Liver (tissue), 8 donors: ENCODE measurements at regions not wholly inside any gene's neighbourhood (a gene's known extent, or its start where the extent isn't known, plus 50 kb on each side); places are given as distances from the start of the nearest gene placed in this dataset.

ENCODE experiments used
- DNase-seq: peaks from one replicate; pipeline ENCODE4 v3.0.0-alpha.2; 2017; ENCODE audit warnings: low spot score
- H3K27ac ChIP-seq, 2 donors: one replicate each; pipeline ENCODE4 v1.7.0; 2013; ENCODE audit warnings: inconsistent platforms in 2 of 2, low read length in 2 of 2, control low read depth in 1 of 2, low read depth in 1 of 2, mild to moderate bottlenecking in 1 of 2
- H3K27me3 ChIP-seq, 4 donors: one replicate each; pipeline versions ENCODE4 v1.6.1 to v1.7.0; 2013; ENCODE audit warnings: low read length in 3 of 4, inconsistent platforms in 1 of 4, mild to moderate bottlenecking in 1 of 4, moderate library complexity in 1 of 4; ENCODE audit not compliant: control insufficient read depth in 4 of 4, insufficient read depth in 4 of 4
- H3K36me3 ChIP-seq, 4 donors: one replicate each; pipeline versions ENCODE4 v1.6.1 to v1.7.0; 2013; ENCODE audit warnings: low read length in 3 of 4, mild to moderate bottlenecking in 3 of 4, low read depth in 1 of 4, moderate library complexity in 1 of 4; ENCODE audit not compliant: control insufficient read depth in 4 of 4, insufficient read depth in 3 of 4
- H3K4me1 ChIP-seq, 4 donors: one replicate each; pipeline versions ENCODE4 v1.6.1 to v1.7.0; 2013; ENCODE audit warnings: low read length in 3 of 4, mild to moderate bottlenecking in 3 of 4, moderate library complexity in 1 of 4; ENCODE audit not compliant: control insufficient read depth in 4 of 4, insufficient read depth in 4 of 4
- H3K4me3 ChIP-seq, 3 donors: one replicate each; pipeline versions ENCODE4 v1.6.1 to v1.7.0; 2013; ENCODE audit warnings: low read length in 3 of 3, control low read depth in 1 of 3, low read depth in 1 of 3, mild to moderate bottlenecking in 1 of 3
- H3K9ac ChIP-seq, 2 donors: one replicate each; pipeline ENCODE4 v1.7.0; 2013; ENCODE audit warnings: low read length in 2 of 2, mild to moderate bottlenecking in 2 of 2, moderate library complexity in 2 of 2, control low read depth in 1 of 2, low read depth in 1 of 2
- H3K9me3 ChIP-seq, 4 donors: one replicate each; pipeline versions ENCODE4 v1.6.1 to v1.7.0; 2013; ENCODE audit warnings: low read length in 3 of 4; ENCODE audit not compliant: control insufficient read depth in 4 of 4
- ATF3 ChIP-seq: IDR thresholded peaks from 2 replicates; pipeline ENCODE4 v1.6.1; 2016; ENCODE audit warnings: antibody characterized with exemption
- CTCF ChIP-seq: fragments of 150-350 bp; IDR thresholded peaks from 2 replicates; pipeline ENCODE4 v1.5.1; 2017; ENCODE audit warnings: improper control_type of control experiment, low read depth, low read length; ENCODE audit not compliant: missing input control
- EGR1 ChIP-seq, 2 donors: IDR thresholded peaks; 2 replicates each; pipeline ENCODE4 v1.6.1; 2016 to 2018; ENCODE audit warnings: antibody characterized with exemption in 2 of 2, low read depth in 2 of 2
- FOXA1 ChIP-seq: IDR thresholded peaks from 2 replicates; pipeline ENCODE4 v1.6.1; 2016; ENCODE audit warnings: antibody characterized with exemption
- FOXA2 ChIP-seq: IDR thresholded peaks from 2 replicates; pipeline ENCODE4 v1.6.1; 2016; ENCODE audit warnings: antibody characterized with exemption
- GABPA ChIP-seq, 2 donors: IDR thresholded peaks in 1 of 2; conservative IDR thresholded peaks in 1 of 2; 2 replicates each; pipeline ENCODE4 v1.6.1; 2016; ENCODE audit warnings: antibody characterized with exemption in 2 of 2, mild to moderate bottlenecking in 1 of 2, moderate library complexity in 1 of 2
- HNF4A ChIP-seq, 2 donors: conservative IDR thresholded peaks; 2 replicates each; pipeline ENCODE4 v1.6.1; 2016; ENCODE audit warnings: antibody characterized with exemption in 2 of 2, mild to moderate bottlenecking in 2 of 2
- HNF4G ChIP-seq: IDR thresholded peaks from 2 replicates; pipeline ENCODE4 v1.6.1; 2016; ENCODE audit warnings: antibody characterized with exemption
- JUND ChIP-seq, 2 donors: IDR thresholded peaks; 2 replicates each; pipeline ENCODE4 v1.6.1; 2016; ENCODE audit warnings: antibody characterized with exemption in 2 of 2
- MAX ChIP-seq: IDR thresholded peaks from 2 replicates; pipeline ENCODE4 v1.6.1; 2016; ENCODE audit warnings: antibody characterized with exemption
- NR2F2 ChIP-seq: IDR thresholded peaks from 2 replicates; pipeline ENCODE4 v1.6.1; 2016; ENCODE audit warnings: antibody characterized with exemption
- RAD21 ChIP-seq, 2 donors: IDR thresholded peaks; 2 replicates each; pipeline ENCODE4 v1.6.1; 2016; ENCODE audit warnings: antibody characterized with exemption in 2 of 2, mild to moderate bottlenecking in 2 of 2
- REST ChIP-seq: IDR thresholded peaks from 2 replicates; pipeline ENCODE4 v1.6.1; 2016; ENCODE audit warnings: antibody characterized with exemption, mild to moderate bottlenecking
- RXRA ChIP-seq, 2 donors: IDR thresholded peaks; 2 replicates each; pipeline ENCODE4 v1.6.1; 2017 to 2018; ENCODE audit warnings: antibody characterized with exemption in 2 of 2, mild to moderate bottlenecking in 1 of 2
- SP1 ChIP-seq: IDR thresholded peaks from 2 replicates; pipeline ENCODE4 v1.6.1; 2018; ENCODE audit warnings: antibody characterized with exemption, mild to moderate bottlenecking
- TAF1 ChIP-seq: conservative IDR thresholded peaks from 2 replicates; pipeline ENCODE4 v1.6.1; 2016; ENCODE audit warnings: antibody characterized with exemption, mild to moderate bottlenecking
- YY1 ChIP-seq: IDR thresholded peaks from 2 replicates; pipeline ENCODE4 v1.6.1; 2016; ENCODE audit warnings: antibody characterized with exemption, mild to moderate bottlenecking
- ZBTB33 ChIP-seq: IDR thresholded peaks from 2 replicates; pipeline ENCODE4 v1.6.1; 2016; ENCODE audit warnings: antibody characterized with exemption
- WGBS: extraction: QIAGEN DNeasy Blood & Tissue Kit; methylation state at CpG from one replicate; pipeline ENCODE4 v1.1.7; 2013; 5-methylcytosine and 5-hydroxymethylcytosine counted together
- donor health status: healthy.
- donor health status: healthy.
- donor health status: healthy.
- donor health status: healthy.
- donor health status: healthy.

GRCh38 chr14:101357559-101358319, 203.6 kb upstream of the DIO3 start:
- Histone ChIP-seq H3K27me3 (no peaks in the 10 kb centered on the region), H3K27ac (no peak overlapping the region), H3K4me3 (no peak overlapping the region), H3K36me3 (no peaks in the 10 kb centered on the region), H3K9ac (no peak overlapping the region), H3K9me3 (peaks cover 0 to 2% (median 0%) of the 10 kb centered on the region in 4 donors), H3K4me1 (no peaks in the 10 kb centered on the region)
- DNase-seq, result no peak
- WGBS, result 91% methylated on average over 10 of the region's 10 CpGs
- no peak for TF ChIP-seq JUND (IDR thresholded peaks at IDR 0.05)
- no peak for TF ChIP-seq RAD21 (IDR thresholded peaks at IDR 0.05)
- TF ChIP-seq FOXA2, result no peak
- no peak for TF ChIP-seq RXRA (IDR thresholded peaks at IDR 0.05)
- no peak for TF ChIP-seq ATF3
- TF ChIP-seq SP1, result no peak
- no peak for TF ChIP-seq NR2F2
- TF ChIP-seq TAF1, result no peak
- TF ChIP-seq YY1, result no peak

GRCh38 chr14:101358320-101359125, 202.8 kb upstream of the DIO3 start:
- Histone ChIP-seq H3K4me3 (no peak overlapping the region), H3K4me1 (no peaks in the 10 kb centered on the region), H3K27ac (no peak overlapping the region), H3K27me3 (no peaks in the 10 kb centered on the region), H3K9ac (no peak overlapping the region), H3K36me3 (no peaks in the 10 kb centered on the region), H3K9me3 (peaks cover 0 to 2% (median 0%) of the 10 kb centered on the region in 4 donors)
- 90% methylated on average over 15 of the region's 15 CpGs for WGBS
- no peak for TF ChIP-seq YY1
- TF ChIP-seq EGR1 (IDR thresholded peaks at IDR 0.05; ENCODE audit: low read depth in 2 of 2), result no peak
- no peak for TF ChIP-seq ZBTB33
- no peak for TF ChIP-seq HNF4A (conservative IDR thresholded peaks at IDR 0.05)
- no peak for TF ChIP-seq RAD21 (IDR thresholded peaks at IDR 0.05)
- no peak for TF ChIP-seq SP1
- TF ChIP-seq RXRA (IDR thresholded peaks at IDR 0.05), result no peak
- TF ChIP-seq JUND (IDR thresholded peaks at IDR 0.05), result no peak
- no peak for TF ChIP-seq HNF4G
- TF ChIP-seq REST, result no peak
- no peak for TF ChIP-seq MAX
- no peak for TF ChIP-seq GABPA (IDR thresholded peaks at IDR 0.05 in 1 of 2, conservative IDR thresholded peaks at IDR 0.05 in 1 of 2)
- TF ChIP-seq FOXA1, result no peak
- TF ChIP-seq ATF3, result no peak
- no peak for TF ChIP-seq NR2F2
- no peak for TF ChIP-seq TAF1
- no peak for TF ChIP-seq FOXA2
- no peak for TF ChIP-seq CTCF
- DNase-seq, result no peak
